PC-9 (cell line): ENCODE measurements at regions not wholly inside any gene's neighbourhood (a gene's known extent, or its start where the extent isn't known, plus 50 kb on each side); places are given as distances from the start of the nearest gene placed in this dataset.

Experiments
- BruUV-seq: library from RNA; stranded (reverse); fragments of 400-500 nt; replicated peaks from 2 replicates; lab custom pipeline; 2021; lab: Mats Ljungman, UMichigan
- CTCF ChIA-PET: fragments of 300-600 bp; sonication (Branson Sonifier 250); formaldehyde crosslinking; loops from one replicate; lab custom pipeline; 2022; ENCODE audit warnings: antibody characterized with exemption; lab: Charles Lee
- POLR2A ChIA-PET: fragments of 300-600 bp; sonication (Branson Sonifier 250); formaldehyde crosslinking; loops from one replicate; lab custom pipeline; 2022; ENCODE audit warnings: antibody characterized with exemption; ENCODE audit not compliant: unreplicated experiment; lab: Charles Lee
- DNase-seq, 2 experiments: peaks; one replicate each; pipeline versions ENCODE4 v3.0.0 to v3.0.0-alpha.2; 2015 to 2022; ENCODE audit warnings: mixed read lengths in 1 of 2
- H2AFZ ChIP-seq: fragments of 200-600 bp; sonication (generic); 2 replicates; pipeline ENCODE4 v1.8.1; 2017; ENCODE audit warnings: antibody characterized with exemption
- H3F3A ChIP-seq: fragments of 200-600 bp; sonication (generic); 2 replicates; pipeline ENCODE4 v1.8.1; 2017; ENCODE audit warnings: antibody characterized with exemption, mild to moderate bottlenecking, low read depth; ENCODE audit not compliant: insufficient read depth
- H3K27ac ChIP-seq: fragments of 200-600 bp; sonication (generic); 2 replicates; pipeline ENCODE4 v1.6.1; 2016; ENCODE audit warnings: mixed run types
- H3K27me3 ChIP-seq: fragments of 200-600 bp; sonication (generic); 2 replicates; pipeline ENCODE4 v1.6.1; 2016; ENCODE audit warnings: low read depth, mixed run types; ENCODE audit not compliant: insufficient read depth
- H3K36me3 ChIP-seq: fragments of 200-600 bp; sonication (generic); 2 replicates; pipeline ENCODE4 v1.6.1; 2016; ENCODE audit warnings: low read depth, mixed run types
- H3K4me1 ChIP-seq: fragments of 200-600 bp; sonication (generic); replicated peaks from 2 replicates; pipeline ENCODE4 v1.6.1; 2016; ENCODE audit warnings: mixed run types; ENCODE audit not compliant: insufficient read depth
- H3K4me2 ChIP-seq: fragments of 200-600 bp; sonication (generic); 2 replicates; pipeline ENCODE4 v1.6.1; 2017; ENCODE audit warnings: mixed run types
- H3K4me3 ChIP-seq: fragments of 200-600 bp; sonication (generic); 2 replicates; pipeline ENCODE4 v1.6.1; 2016; ENCODE audit warnings: mixed run types
- H3K79me2 ChIP-seq: fragments of 200-600 bp; sonication (generic); 2 replicates; pipeline ENCODE4 v1.6.1; 2017; ENCODE audit warnings: low read depth, mixed run types
- H3K9me2 ChIP-seq: fragments of 200-600 bp; sonication (generic); 2 replicates; pipeline ENCODE4 v1.8.1; 2017; ENCODE audit warnings: mild to moderate bottlenecking; ENCODE audit not compliant: insufficient read depth
- H3K9me3 ChIP-seq: fragments of 200-600 bp; sonication (generic); 2 replicates; pipeline ENCODE4 v1.8.1; 2016; ENCODE audit warnings: low read depth; ENCODE audit not compliant: insufficient read depth
- H4K20me1 ChIP-seq: fragments of 200-600 bp; sonication (generic); 2 replicates; pipeline ENCODE4 v1.8.1; 2017; ENCODE audit not compliant: insufficient read depth
- CTCF ChIP-seq: fragments of 200-600 bp; sonication (generic); conservative IDR thresholded peaks from 2 replicates; pipeline ENCODE4 v1.6.1; 2017; ENCODE audit warnings: mixed run types, antibody characterized with exemption, mild to moderate bottlenecking, moderate library complexity
- EZH2 ChIP-seq: fragments of 200-600 bp; sonication (generic); IDR thresholded peaks from 2 replicates; pipeline ENCODE4 v1.8.0; 2017; ENCODE audit warnings: antibody characterized with exemption, low read depth
- intact Hi-C: fragments of 100-400 bp; cut with micrococcal nuclease; formaldehyde crosslinking; loops from one replicate; pipeline ENCODE4 v1.10.0; 2022; ENCODE audit not compliant: unreplicated experiment

- intact Hi-C loops: loop anchor here (1.0 kb wide), 1 partner anchor 126 kb away; no protein-coding TSS in a partner anchor
- no peaks in the 10 kb centered on the region for H3K9me3 ChIP-seq
- POLR2A ChIA-PET: interaction anchor here (0.5 to 1.0 kb wide), 3 partner anchors 122 to 141 kb away, joined by 4 to 7 read pairs (median 6); partner anchors contain the start of gene IVNS1ABP
Observed at GRCh38 chr1:185438936-185439335, 121.9 kb upstream of the IVNS1ABP start.

GRCh38 chr1:185435696-185436379 lies 118.8 kb upstream of the IVNS1ABP start:
- H3F3A ChIP-seq: peaks cover 14% of the 10 kb centered on the region; the same call in 1 of the 2 replicates
- no peaks in the 10 kb centered on the region for H3K9me3 ChIP-seq
- ChIA-PET POLR2A (no interaction called here), CTCF (interaction anchor here (0.6 kb wide), 1 partner anchor 197 kb away, joined by 4 read pairs; no protein-coding TSS in a partner anchor)
- TF ChIP-seq EZH2 (no peak), CTCF (no peak)
- no peaks in the 10 kb centered on the region for H3K27me3 ChIP-seq
- H3K79me2 ChIP-seq: no peaks in the 10 kb centered on the region
- H2AFZ ChIP-seq: no peak overlapping the region
- intact Hi-C loops: no loop called here
- no peak overlapping the region for H3K4me3 ChIP-seq
- H3K36me3 ChIP-seq: no peaks in the 10 kb centered on the region
- H3K4me2 ChIP-seq: no peak overlapping the region
- H3K4me1 ChIP-seq: peaks cover 16% of the 10 kb centered on the region
- H3K27ac ChIP-seq: no peak overlapping the region
- H3K9me2 ChIP-seq: no peaks in the 10 kb centered on the region
- no peaks in the 10 kb centered on the region for H4K20me1 ChIP-seq
- no TSS peak for BruUV-seq
- no peak for DNase-seq

More at GRCh38 chr1:185438936-185439335, 121.9 kb upstream of the IVNS1ABP start:
- no peaks in the 10 kb centered on the region for H4K20me1 ChIP-seq
- no TSS peak for BruUV-seq
- H3F3A ChIP-seq: peaks cover 14% of the 10 kb centered on the region; the same call in 1 of the 2 replicates
- H3K36me3 ChIP-seq: no peaks in the 10 kb centered on the region
- H3K4me1 ChIP-seq: peaks cover 16% of the 10 kb centered on the region
- CTCF ChIA-PET: interaction anchor here (0.8 kb wide), 1 partner anchor 122 kb away, joined by 3 read pairs; the partner anchor contains the start of gene IVNS1ABP
- H3K4me3 ChIP-seq: no peak overlapping the region
- H2AFZ ChIP-seq: no peak overlapping the region
- no peak overlapping the region for H3K4me2 ChIP-seq
- H3K27me3 ChIP-seq: no peaks in the 10 kb centered on the region
- no peaks in the 10 kb centered on the region for H3K79me2 ChIP-seq
- DNase-seq: no peak
- TF ChIP-seq EZH2: no peak
- TF ChIP-seq CTCF: no peak
- H3K27ac ChIP-seq: no peak overlapping the region
- H3K9me2 ChIP-seq: no peaks in the 10 kb centered on the region

- H3K4me3 ChIP-seq: no peak overlapping the region
- CTCF ChIA-PET: no interaction called here
- TF ChIP-seq CTCF (no peak), EZH2 (no peak)
- H3K9me3 ChIP-seq: no peaks in the 10 kb centered on the region
- H3K27me3 ChIP-seq: no peaks in the 10 kb centered on the region
- no peaks in the 10 kb centered on the region for H3K36me3 ChIP-seq
- no peaks in the 10 kb centered on the region for H4K20me1 ChIP-seq
- H2AFZ ChIP-seq: no peak overlapping the region
- no peak for DNase-seq
- POLR2A ChIA-PET: interaction anchor here (0.8 kb wide), 1 partner anchor 212 kb away, joined by 12 read pairs; no protein-coding TSS in a partner anchor
- intact Hi-C loops: no loop called here
- H3K4me1 ChIP-seq: peaks cover 9% of the 10 kb centered on the region
- H3K4me2 ChIP-seq: no peak overlapping the region
- no peaks in the 10 kb centered on the region for H3K79me2 ChIP-seq
- H3F3A ChIP-seq: peaks cover 8% of the 10 kb centered on the region; the same call in 1 of the 2 replicates
- no peak overlapping the region for H3K27ac ChIP-seq
- no peaks in the 10 kb centered on the region for H3K9me2 ChIP-seq
- BruUV-seq: no TSS peak
Observed at GRCh38 chr1:185434721-185435120, 117.7 kb upstream of the IVNS1ABP start.
